T-helper 17 cell (primary cell): ENCODE measurements at regions not wholly inside any gene's neighbourhood (a gene's known extent, or its start where the extent isn't known, plus 50 kb on each side); places are given as distances from the start of the nearest gene placed in this dataset.
"Not testable (repeated sequence)": the region's sequence is repeated elsewhere in the genome, so short reads cannot be mapped to it uniquely, and the experiment has no call there.

Experiments used
- ATAC-seq: fragments of 150-1000 bp; cut with Tn5 transposase; 2 replicates; pipeline ENCODE4 v1.10.0; 2021; ENCODE audit warnings: mild to moderate bottlenecking, moderate library complexity
- DNase-seq, 3 donors: peaks; one replicate each; pipeline versions ENCODE4 v3.0.0 to v3.0.0-alpha.2; 2020 to 2021
- H3K9me3 ChIP-seq: one replicate; pipeline ENCODE4 v1.7.0; 2013; ENCODE audit warnings: low read length, mild to moderate bottlenecking; ENCODE audit not compliant: control insufficient read depth, poor library complexity, severe bottlenecking
- H3K27ac Mint-ChIP-seq: one replicate; pipeline ENCODE4 v1.8.0; 2022; ENCODE audit warnings: mild to moderate bottlenecking, moderate library complexity, mixed read lengths
- H3K27me3 Mint-ChIP-seq: one replicate; pipeline ENCODE4 v1.8.0; 2022; ENCODE audit warnings: mixed read lengths
- H3K36me3 Mint-ChIP-seq: one replicate; pipeline ENCODE4 v1.8.0; 2022; ENCODE audit warnings: low read depth, mixed read lengths
- H3K4me1 Mint-ChIP-seq: one replicate; pipeline ENCODE4 v1.8.0; 2022; ENCODE audit warnings: mild to moderate bottlenecking, mixed read lengths
- H3K4me3 Mint-ChIP-seq: one replicate; pipeline ENCODE4 v1.8.0; 2022; ENCODE audit warnings: mild to moderate bottlenecking, moderate library complexity, mixed read lengths

DNA sequence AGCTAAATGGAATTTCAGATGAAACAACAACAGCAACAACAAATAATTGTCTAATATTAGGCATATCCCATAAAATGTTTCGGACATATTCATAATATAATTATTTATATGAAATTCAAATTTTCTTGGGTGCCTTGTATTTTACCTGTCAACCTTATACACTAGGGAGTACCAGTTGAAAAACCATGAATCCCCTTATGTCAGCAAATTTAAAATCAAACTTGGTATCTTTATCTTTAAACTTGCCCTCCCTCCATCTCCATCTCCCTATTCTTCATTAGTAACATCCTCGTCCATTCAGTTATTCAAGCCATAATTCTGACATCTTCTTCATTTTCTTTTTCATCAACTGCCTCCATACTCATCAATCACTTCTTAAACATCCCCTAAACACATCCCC is 974.5 kb upstream of the HS3ST1 start:
- no peaks in the 10 kb centered on the region for H3K9me3 ChIP-seq
- Mint-ChIP-seq H3K27me3 (no peaks in the 10 kb centered on the region), H3K4me3 (no peak overlapping the region), H3K27ac (no peak overlapping the region), H3K36me3 (no peaks in the 10 kb centered on the region), H3K4me1 (no peaks in the 10 kb centered on the region)
- no peak for ATAC-seq
- DNase-seq: no peak

- Mint-ChIP-seq H3K27ac (no peak overlapping the region), H3K27me3 (no peaks in the 10 kb centered on the region), H3K36me3 (no peaks in the 10 kb centered on the region), H3K4me1 (no peaks in the 10 kb centered on the region), H3K4me3 (no peak overlapping the region)
- no peak for ATAC-seq
- H3K9me3 ChIP-seq: no peaks in the 10 kb centered on the region
- no peak for DNase-seq
Observed at GRCh38 chr4:12399781-12400180, 971.1 kb upstream of the HS3ST1 start.

DNA sequence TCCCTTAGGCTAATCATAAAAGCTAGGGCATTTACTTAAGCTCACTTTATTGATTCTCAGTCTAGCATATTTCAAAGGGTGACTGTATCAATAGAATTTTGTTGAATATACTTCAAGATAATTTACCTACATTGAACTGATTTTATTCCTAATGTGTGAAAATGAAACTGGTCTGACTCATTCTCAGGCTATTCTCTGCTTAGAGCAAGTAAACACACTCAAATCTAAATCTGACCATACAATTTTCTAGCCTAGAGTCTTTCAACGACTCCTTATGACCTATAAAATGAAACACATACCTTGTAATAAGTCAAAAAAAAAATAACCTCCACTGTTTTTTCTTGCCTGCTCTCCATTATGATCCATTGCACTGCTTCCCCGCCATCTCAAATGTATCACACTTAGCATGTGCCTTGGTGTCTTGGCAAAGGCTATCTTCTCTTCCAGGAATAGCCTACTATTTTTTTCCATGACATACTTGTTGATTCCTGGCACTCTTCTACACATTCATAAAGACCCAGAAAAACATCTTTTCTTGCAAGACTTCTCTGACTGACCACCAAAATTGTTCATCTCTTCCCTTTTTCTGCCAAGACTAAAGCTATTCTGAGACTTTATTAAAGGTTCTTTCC is 965.1 kb upstream of the HS3ST1 start:
- Mint-ChIP-seq H3K4me1 (no peaks in the 10 kb centered on the region), H3K27ac (no peak overlapping the region), H3K27me3 (no peaks in the 10 kb centered on the region), H3K36me3 (no peaks in the 10 kb centered on the region), H3K4me3 (no peak overlapping the region)
- ATAC-seq (no peak), DNase-seq (no peak)
- H3K9me3 ChIP-seq: no peaks in the 10 kb centered on the region

DNA sequence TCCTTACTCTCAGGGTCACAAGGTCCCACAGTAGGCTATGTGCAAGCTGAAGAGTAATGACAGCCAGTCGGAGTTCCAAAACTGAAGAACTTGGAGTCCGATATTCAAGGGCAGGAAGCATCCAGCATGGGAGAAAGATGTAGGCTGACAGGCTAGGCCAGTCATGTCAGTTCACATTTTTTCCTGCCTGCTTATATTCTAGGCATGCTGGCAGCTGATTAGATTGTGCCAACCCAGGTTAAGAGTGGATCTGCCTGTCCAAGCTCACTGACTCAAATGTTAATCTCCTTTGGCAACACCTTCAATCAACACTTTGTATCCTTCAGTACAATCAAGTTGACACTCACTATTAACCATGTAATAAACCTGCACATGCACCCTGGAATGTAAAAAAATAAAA is 960.9 kb upstream of the HS3ST1 start:
- ATAC-seq (no peak), DNase-seq (no peak)
- no peak overlapping the region for H3K27ac Mint-ChIP-seq
- H3K4me1 Mint-ChIP-seq: no peaks in the 10 kb centered on the region
- no peaks in the 10 kb centered on the region for H3K36me3 Mint-ChIP-seq
- H3K4me3 Mint-ChIP-seq: no peak overlapping the region
- no peaks in the 10 kb centered on the region for H3K9me3 ChIP-seq
- H3K27me3 Mint-ChIP-seq: no peaks in the 10 kb centered on the region

- H3K27ac Mint-ChIP-seq: no peak overlapping the region
- no peaks in the 10 kb centered on the region for H3K4me1 Mint-ChIP-seq
- no peak for ATAC-seq
- H3K9me3 ChIP-seq: no peaks in the 10 kb centered on the region
- no peaks in the 10 kb centered on the region for H3K27me3 Mint-ChIP-seq
- DNase-seq: no peak
- no peaks in the 10 kb centered on the region for H3K36me3 Mint-ChIP-seq
- H3K4me3 Mint-ChIP-seq: no peak overlapping the region
Observed at GRCh38 chr4:12382567-12382966, 953.9 kb upstream of the HS3ST1 start.

- ATAC-seq (no peak), DNase-seq (no peak)
- H3K4me1 Mint-ChIP-seq: no peaks in the 10 kb centered on the region
- no peaks in the 10 kb centered on the region for H3K36me3 Mint-ChIP-seq
- no peak overlapping the region for H3K27ac Mint-ChIP-seq
- H3K9me3 ChIP-seq: no peaks in the 10 kb centered on the region
- no peak overlapping the region for H3K4me3 Mint-ChIP-seq
- H3K27me3 Mint-ChIP-seq: no peaks in the 10 kb centered on the region
Observed at GRCh38 chr4:12379191-12379590, 950.5 kb upstream of the HS3ST1 start.

DNA sequence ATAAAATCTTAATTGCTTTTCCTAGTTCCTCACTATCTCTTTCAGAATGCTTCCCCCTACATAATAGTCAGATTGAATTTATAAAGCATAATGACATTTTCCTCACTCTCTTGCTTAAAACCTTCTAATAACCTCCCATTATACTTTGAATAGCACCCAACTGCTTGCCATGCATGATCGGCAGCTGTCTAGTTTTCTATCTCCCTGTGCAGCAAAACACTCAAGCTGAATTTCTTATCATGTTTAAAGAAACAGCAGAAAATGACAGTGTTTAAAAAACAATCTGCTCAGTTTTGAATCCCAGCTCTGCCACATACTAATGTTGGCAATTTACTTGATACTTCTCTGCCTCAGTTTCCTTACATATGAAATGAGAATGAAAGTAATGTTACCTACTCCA is 947.1 kb upstream of the HS3ST1 start:
- Mint-ChIP-seq H3K4me3 (no peak overlapping the region), H3K27ac (no peak overlapping the region), H3K36me3 (no peaks in the 10 kb centered on the region), H3K27me3 (no peaks in the 10 kb centered on the region), H3K4me1 (no peaks in the 10 kb centered on the region)
- H3K9me3 ChIP-seq: no peaks in the 10 kb centered on the region
- DNase-seq (no peak), ATAC-seq (no peak)

GRCh38 chr4:12365869-12366268 is 937.2 kb upstream of the HS3ST1 start:
- H3K4me3 Mint-ChIP-seq, H3K36me3 Mint-ChIP-seq, H3K27me3 Mint-ChIP-seq, H3K4me1 Mint-ChIP-seq, H3K27ac Mint-ChIP-seq, DNase-seq, H3K9me3 ChIP-seq, ATAC-seq: not testable (repeated sequence)

DNA sequence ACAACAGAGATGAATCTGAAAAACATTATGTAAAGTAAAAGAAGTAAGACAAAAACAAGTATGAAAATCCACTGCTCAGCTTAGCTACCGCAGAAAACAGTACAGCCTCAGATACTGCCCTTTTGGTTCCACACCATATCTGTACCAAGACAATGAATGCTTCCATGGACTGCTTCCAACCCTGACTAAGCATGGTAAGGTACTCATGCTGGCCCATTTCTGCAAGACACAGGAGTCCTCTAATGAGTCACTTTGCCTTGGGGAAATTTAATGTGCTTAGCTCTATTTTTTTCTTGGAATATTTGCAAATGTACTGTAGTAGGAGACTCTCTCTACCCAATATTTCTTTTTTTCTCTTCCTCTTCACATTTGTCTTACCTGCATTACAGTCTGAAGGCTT is 931.7 kb upstream of the HS3ST1 start:
- no peaks in the 10 kb centered on the region for H3K9me3 ChIP-seq
- no peak overlapping the region for H3K27ac Mint-ChIP-seq
- H3K27me3 Mint-ChIP-seq: no peaks in the 10 kb centered on the region
- H3K4me3 Mint-ChIP-seq: no peak overlapping the region
- no peaks in the 10 kb centered on the region for H3K36me3 Mint-ChIP-seq
- ATAC-seq (no peak), DNase-seq (no peak)
- H3K4me1 Mint-ChIP-seq: no peaks in the 10 kb centered on the region

- no peak overlapping the region for H3K4me3 Mint-ChIP-seq
- no peaks in the 10 kb centered on the region for H3K9me3 ChIP-seq
- H3K27ac Mint-ChIP-seq: no peak overlapping the region
- H3K4me1 Mint-ChIP-seq: no peaks in the 10 kb centered on the region
- DNase-seq (no peak), ATAC-seq (no peak)
- no peaks in the 10 kb centered on the region for H3K27me3 Mint-ChIP-seq
- H3K36me3 Mint-ChIP-seq: no peaks in the 10 kb centered on the region
Observed at GRCh38 chr4:12359420-12359819, 930.7 kb upstream of the HS3ST1 start.

DNA sequence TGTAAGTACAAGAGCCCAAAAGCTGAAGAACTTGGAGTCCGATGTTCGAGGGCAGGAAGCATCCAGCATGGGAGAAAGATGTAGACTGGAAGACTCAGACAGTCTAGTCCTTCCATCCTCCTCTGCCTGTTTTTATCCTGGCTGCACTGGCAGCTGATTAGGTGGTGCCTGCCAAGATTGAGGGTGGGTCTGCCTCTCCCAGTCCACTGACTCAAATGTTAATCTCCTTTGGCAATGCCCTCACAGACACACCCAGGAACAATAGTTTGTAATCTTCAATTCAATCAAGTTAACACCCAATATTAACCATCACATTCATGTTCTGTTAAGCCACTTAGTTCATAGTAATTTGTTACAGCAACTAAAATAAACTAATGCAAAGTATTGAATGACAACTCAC is 904.4 kb upstream of the HS3ST1 start:
- H3K27me3 Mint-ChIP-seq, H3K27ac Mint-ChIP-seq, H3K9me3 ChIP-seq, H3K4me3 Mint-ChIP-seq, H3K4me1 Mint-ChIP-seq, H3K36me3 Mint-ChIP-seq, DNase-seq, ATAC-seq: not testable (repeated sequence)

DNA sequence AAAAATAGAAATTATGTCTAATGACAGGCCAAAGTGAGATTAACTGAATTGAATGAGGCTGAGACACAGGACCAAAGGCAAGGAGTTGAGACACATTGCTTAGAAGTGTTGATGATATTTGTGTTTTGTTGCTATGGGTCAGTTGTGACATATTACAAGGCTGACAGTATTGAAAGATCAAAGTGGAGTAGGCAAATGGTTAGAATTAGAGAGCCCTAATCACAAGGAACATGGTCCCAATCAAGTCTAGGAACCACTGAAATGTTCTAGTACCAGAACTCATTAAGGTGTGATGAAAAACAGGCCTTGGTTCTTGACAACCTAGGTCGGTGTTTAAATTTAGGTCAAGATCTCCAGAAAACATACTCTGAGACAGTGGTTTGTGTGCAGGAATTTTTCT is 896.3 kb upstream of the HS3ST1 start:
- no peak for DNase-seq
- H3K36me3 Mint-ChIP-seq: no peaks in the 10 kb centered on the region
- no peak overlapping the region for H3K27ac Mint-ChIP-seq
- no peak for ATAC-seq
- peaks cover 2% of the 10 kb centered on the region for H3K9me3 ChIP-seq
- H3K27me3 Mint-ChIP-seq: no peaks in the 10 kb centered on the region
- H3K4me3 Mint-ChIP-seq: no peak overlapping the region
- H3K4me1 Mint-ChIP-seq: no peaks in the 10 kb centered on the region

DNA sequence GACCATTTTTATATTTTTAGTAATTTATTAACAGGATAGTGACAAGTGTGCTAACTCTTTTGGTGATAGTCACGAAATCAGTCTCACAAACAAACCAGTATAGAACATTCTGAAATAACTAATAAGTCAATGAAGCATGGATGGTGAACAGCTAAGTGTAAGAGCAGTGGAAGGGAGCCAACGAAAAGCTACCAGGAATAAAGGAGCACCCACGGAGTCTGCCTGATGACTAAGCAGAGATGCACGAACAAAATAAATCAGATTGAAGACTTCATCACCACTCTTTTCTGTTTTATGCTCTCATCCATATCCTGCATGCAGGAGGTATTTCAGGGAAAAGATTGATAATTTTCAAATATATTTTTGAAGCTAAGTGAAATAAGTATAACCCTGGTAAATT is 891.1 kb upstream of the HS3ST1 start:
- DNase-seq: no peak
- peaks cover 2% of the 10 kb centered on the region for H3K9me3 ChIP-seq
- Mint-ChIP-seq H3K4me1 (no peaks in the 10 kb centered on the region), H3K27ac (no peak overlapping the region), H3K36me3 (no peaks in the 10 kb centered on the region), H3K27me3 (no peaks in the 10 kb centered on the region), H3K4me3 (no peak overlapping the region)
- ATAC-seq: no peak

DNA sequence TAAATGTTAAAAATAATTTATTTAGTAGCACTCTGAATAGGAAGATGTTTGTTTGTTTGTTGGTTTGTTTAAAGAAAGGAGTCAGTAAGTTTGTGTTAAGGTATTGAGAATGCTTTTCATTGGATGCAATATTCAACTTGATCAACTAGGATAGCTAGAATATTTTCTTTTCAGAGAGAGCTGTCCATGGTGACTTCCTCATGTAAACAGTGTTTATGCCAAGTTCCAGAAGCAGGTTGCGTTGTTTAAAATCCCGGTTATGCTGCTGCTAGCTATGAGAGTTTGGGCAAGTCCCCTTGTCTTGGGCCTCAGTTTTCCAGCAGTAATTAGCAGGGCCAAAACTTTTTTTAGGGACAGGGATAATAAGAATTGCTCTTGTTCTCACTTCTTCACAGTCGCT is 876.2 kb upstream of the HS3ST1 start:
- no peaks in the 10 kb centered on the region for H3K4me1 Mint-ChIP-seq
- no peak overlapping the region for H3K4me3 Mint-ChIP-seq
- ATAC-seq: no peak
- no peaks in the 10 kb centered on the region for H3K9me3 ChIP-seq
- no peak overlapping the region for H3K27ac Mint-ChIP-seq
- no peaks in the 10 kb centered on the region for H3K27me3 Mint-ChIP-seq
- no peaks in the 10 kb centered on the region for H3K36me3 Mint-ChIP-seq
- no peak for DNase-seq
